Kidney (tissue), 13 donors: ENCODE measurements at regions not wholly inside any gene's neighbourhood (a gene's known extent, or its start where the extent isn't known, plus 50 kb on each side); places are given as distances from the start of the nearest gene placed in this dataset.

Experiments
- DNase-seq, 5 donors: peaks; one replicate each; pipeline ENCODE4 v3.0.0-alpha.2; 2013 to 2020
- FAIRE-seq: peaks from 2 replicates; lab custom pipeline; 2012; peaks lifted over from hg19 to GRCh38; lab: Jason Lieb, UNC
- H3K27ac ChIP-seq, 2 donors: one replicate each; pipeline ENCODE4 v1.7.0; 2013; ENCODE audit warnings: low read depth in 2 of 2, low read length in 2 of 2, inconsistent platforms in 1 of 2
- H3K27me3 ChIP-seq: one replicate; pipeline ENCODE4 v1.7.1; 2013; ENCODE audit warnings: low read length, inconsistent platforms; ENCODE audit not compliant: control insufficient read depth, insufficient read depth
- H3K36me3 ChIP-seq, 3 donors: one replicate each; pipeline versions ENCODE4 v1.7.0 to v1.7.1; 2013; ENCODE audit warnings: low read length in 3 of 3, control low read depth in 1 of 3, inconsistent platforms in 1 of 3; ENCODE audit not compliant: insufficient read depth in 3 of 3, control insufficient read depth in 2 of 3
- H3K4me1 ChIP-seq, 3 donors: one replicate each; pipeline versions ENCODE4 v1.7.0 to v1.7.1; 2013; ENCODE audit warnings: low read length in 3 of 3, inconsistent platforms in 1 of 3, low read depth in 1 of 3; ENCODE audit not compliant: control insufficient read depth in 2 of 3, insufficient read depth in 2 of 3
- H3K4me3 ChIP-seq, 3 donors: one replicate each; pipeline versions ENCODE4 v1.7.0 to v1.8.1; 2013; ENCODE audit warnings: low read length in 3 of 3, control low read depth in 1 of 3, inconsistent platforms in 1 of 3
- H3K9ac ChIP-seq, 3 donors: one replicate each; pipeline versions ENCODE4 v1.7.0 to v1.7.1; 2013; ENCODE audit warnings: low read length in 3 of 3, control low read depth in 1 of 3, inconsistent platforms in 1 of 3
- H3K9me3 ChIP-seq, 3 donors: one replicate each; pipeline versions ENCODE4 v1.7.0 to v1.7.1; 2013; ENCODE audit warnings: low read length in 3 of 3, control low read depth in 1 of 3, inconsistent platforms in 1 of 3; ENCODE audit not compliant: control insufficient read depth in 2 of 3, insufficient read depth in 1 of 3
- intact Hi-C: fragments of 100-400 bp; cut with DNase I; formaldehyde crosslinking; loops from one replicate; pipeline ENCODE4 v1.11.1; 2022
- TF ChIP-seq, protein P1 (sequence below): IDR thresholded peaks from 3 replicates; pipeline ENCODE4 v1.5.1; 2012; ENCODE audit warnings: mild to moderate bottlenecking, moderate library complexity, borderline replicate concordance; ENCODE audit not compliant: insufficient read depth; ENCODE audit errors: extremely low read depth
- donor health status: control.
- donor health status: control.
- donor health status: control.
- donor health status: control.
- donor health status: control.
- donor health status: DM: yes; HTN: yes; CAD: no.
- donor health status: Normal renal cell carcinoma (clear cell type).

DNA sequence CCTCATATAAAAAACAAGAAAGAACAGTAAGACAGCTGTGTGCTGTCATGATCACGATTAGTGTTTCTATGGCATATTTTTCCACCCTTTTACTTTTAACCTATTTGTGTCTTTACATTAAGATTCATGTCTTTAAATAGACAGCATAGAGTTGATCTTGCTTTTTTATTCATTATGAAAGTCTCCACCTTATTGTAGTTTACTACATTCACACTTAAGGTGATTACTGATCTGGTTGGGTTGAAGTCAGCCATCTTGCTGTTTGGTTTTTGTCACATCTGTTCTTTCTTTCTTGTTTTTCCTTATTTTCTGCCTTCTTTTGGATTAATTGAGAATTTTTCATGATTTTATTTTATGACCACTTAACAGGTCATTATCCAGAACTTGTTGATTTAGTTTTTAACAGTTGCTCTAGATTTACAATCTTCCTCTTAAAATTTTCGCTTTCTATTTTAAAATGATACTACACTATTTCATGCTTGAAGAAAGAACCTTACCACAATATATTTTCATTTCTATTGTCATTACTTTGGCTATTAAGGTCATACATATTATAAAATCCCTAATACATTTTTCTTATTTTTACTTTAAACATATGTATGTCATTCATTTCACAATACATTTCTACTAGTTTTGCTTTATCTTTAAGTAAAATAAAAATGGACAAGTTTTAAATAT is 292.5 kb downstream of the SH3GL2 start:
- peak; percentile 38 for FAIRE-seq
- TF ChIP-seq, protein P1, sequence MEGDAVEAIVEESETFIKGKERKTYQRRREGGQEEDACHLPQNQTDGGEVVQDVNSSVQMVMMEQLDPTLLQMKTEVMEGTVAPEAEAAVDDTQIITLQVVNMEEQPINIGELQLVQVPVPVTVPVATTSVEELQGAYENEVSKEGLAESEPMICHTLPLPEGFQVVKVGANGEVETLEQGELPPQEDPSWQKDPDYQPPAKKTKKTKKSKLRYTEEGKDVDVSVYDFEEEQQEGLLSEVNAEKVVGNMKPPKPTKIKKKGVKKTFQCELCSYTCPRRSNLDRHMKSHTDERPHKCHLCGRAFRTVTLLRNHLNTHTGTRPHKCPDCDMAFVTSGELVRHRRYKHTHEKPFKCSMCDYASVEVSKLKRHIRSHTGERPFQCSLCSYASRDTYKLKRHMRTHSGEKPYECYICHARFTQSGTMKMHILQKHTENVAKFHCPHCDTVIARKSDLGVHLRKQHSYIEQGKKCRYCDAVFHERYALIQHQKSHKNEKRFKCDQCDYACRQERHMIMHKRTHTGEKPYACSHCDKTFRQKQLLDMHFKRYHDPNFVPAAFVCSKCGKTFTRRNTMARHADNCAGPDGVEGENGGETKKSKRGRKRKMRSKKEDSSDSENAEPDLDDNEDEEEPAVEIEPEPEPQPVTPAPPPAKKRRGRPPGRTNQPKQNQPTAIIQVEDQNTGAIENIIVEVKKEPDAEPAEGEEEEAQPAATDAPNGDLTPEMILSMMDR, result no peak
- Histone ChIP-seq H3K36me3 (no peaks in the 10 kb centered on the region), H3K4me1 (no peaks in the 10 kb centered on the region), H3K4me3 (no peak overlapping the region), H3K27ac (no peak overlapping the region), H3K9ac (no peak overlapping the region), H3K27me3 (no peaks in the 10 kb centered on the region), H3K9me3 (no peaks in the 10 kb centered on the region)
- DNase-seq, result no peak
- intact Hi-C loops, result no loop called here

DNA sequence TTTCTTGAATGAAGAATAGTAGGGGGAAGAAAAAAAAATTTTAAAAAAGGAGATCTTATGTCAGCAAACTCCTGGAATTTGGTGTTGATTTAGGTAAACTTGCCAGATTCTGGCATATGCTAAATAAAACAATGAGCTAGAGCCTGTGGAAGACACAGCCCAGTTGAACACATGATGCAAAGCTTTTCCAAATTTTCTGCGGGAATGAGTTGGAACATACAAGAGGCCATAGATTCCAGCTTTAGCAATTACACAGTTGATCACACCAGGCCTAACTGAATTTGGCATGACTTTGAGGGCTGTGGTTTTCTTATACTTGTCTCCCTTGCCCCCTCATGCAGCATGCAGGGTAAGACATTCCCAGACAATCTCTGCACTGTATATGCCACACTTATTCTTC is 297.0 kb downstream of the SH3GL2 start:
- Histone ChIP-seq H3K36me3 (no peaks in the 10 kb centered on the region), H3K27me3 (no peaks in the 10 kb centered on the region), H3K4me3 (no peak overlapping the region), H3K9me3 (no peaks in the 10 kb centered on the region), H3K27ac (no peak overlapping the region), H3K9ac (no peak overlapping the region), H3K4me1 (no peaks in the 10 kb centered on the region)
- FAIRE-seq (no peak), DNase-seq (no peak)
- TF ChIP-seq, protein P1, result no peak
- intact Hi-C loops, result no loop called here

DNA sequence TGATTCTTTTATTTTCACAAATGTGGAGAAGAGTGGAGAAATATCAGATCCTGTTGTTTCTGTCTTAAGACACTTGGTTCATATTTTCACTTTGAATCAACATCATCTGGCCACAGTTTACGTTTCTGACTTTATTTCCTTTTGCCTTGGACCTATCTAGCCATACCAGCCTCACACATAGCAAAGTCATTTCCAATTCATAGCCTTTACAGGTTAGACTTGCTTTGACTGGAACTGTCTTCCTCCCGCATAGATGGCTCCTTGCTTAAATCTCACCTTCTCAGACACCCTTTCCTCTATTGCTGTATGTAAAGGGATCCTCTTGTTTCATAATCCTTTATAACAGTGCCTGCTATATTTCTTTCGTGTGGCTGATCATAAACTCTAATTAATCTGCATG is 297.8 kb downstream of the SH3GL2 start:
- no peaks in the 10 kb centered on the region for H3K4me1 ChIP-seq
- no peaks in the 10 kb centered on the region for H3K27me3 ChIP-seq
- no peak for DNase-seq
- H3K9ac ChIP-seq, result no peak overlapping the region
- FAIRE-seq, result no peak
- no peaks in the 10 kb centered on the region for H3K9me3 ChIP-seq
- H3K4me3 ChIP-seq, result no peak overlapping the region
- no peaks in the 10 kb centered on the region for H3K36me3 ChIP-seq
- intact Hi-C loops, result no loop called here
- H3K27ac ChIP-seq, result no peak overlapping the region
- TF ChIP-seq, protein P1, result no peak

DNA sequence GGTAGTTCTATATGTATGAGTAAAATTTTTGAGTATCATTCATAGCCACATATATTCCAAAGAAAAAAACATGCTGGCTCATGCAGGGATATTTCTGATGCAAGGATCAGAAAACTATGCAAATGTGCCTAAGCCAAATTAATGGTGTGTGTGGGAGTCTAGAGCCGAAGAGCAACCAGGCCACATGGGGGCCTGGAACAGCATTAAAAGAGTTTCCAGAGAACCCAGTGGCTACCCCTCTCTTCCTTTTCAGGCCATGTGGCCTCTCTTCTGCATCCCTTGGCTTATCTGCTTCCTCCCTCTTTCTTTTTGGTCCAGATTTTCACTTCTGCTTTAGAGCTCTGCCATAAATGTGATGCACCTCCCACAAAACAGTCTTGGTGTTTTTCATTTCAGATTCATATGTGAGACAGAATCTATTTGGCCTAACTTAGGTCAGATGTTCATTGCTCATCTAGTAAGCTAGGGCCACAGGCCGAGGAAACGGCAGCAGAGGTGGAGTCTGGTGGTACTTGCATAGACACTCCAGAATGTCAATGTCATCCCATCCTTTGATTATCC is 300.0 kb downstream of the SH3GL2 start:
- Histone ChIP-seq H3K9me3 (no peaks in the 10 kb centered on the region), H3K4me3 (no peak overlapping the region), H3K9ac (no peak overlapping the region), H3K4me1 (no peaks in the 10 kb centered on the region), H3K27ac (no peak overlapping the region), H3K27me3 (no peaks in the 10 kb centered on the region), H3K36me3 (no peaks in the 10 kb centered on the region)
- DNase-seq (no peak), FAIRE-seq (no peak)
- intact Hi-C loops, result no loop called here
- TF ChIP-seq, protein P1, result no peak
